ENCODE measurements at regions not wholly inside any gene's neighbourhood (a gene's known extent, or its start where the extent isn't known, plus 50 kb on each side); places are given as distances from the start of the nearest gene placed in this dataset.

DNA sequence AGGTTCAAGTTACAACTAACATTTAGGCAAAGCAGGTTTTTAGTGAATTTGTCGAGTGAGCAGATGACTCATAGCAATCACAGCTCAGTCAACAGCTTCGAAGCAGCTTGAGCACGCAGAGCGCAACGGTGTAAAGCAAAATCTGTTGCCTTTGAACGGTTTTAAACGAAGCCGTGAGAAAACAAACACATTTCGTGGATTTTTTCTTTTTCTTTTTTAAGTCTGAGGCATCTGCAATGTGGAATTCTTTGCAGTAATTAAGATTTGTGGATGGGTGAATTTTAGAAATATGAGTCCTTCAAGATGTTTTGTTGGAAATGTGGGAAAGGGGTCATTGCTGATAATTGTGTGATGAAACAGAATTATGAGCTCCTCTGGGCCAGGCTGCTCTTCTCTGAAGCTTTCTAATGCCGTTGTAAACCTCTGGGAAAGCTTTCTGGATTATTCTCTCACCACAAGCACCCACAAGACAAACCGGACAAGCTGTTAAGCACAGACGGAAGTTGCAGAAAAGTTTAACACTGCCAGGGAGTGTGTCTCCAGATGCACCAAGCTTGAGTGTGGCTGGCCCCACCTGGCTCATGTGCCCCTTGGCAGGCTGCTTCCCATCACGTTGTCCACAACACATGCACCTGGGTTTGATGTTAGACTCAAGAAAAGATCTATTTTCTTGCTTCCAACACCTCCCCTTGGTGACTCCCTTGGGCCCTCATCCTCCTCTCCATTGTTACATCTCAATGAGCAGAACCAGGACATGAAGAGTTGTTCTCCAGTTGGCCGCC, 224.7 kb downstream of the ACKR3 start:
- Histone ChIP-seq H3K4me2 (ENCODE audit: extremely low read depth, insufficient read depth, low read length) (no peak overlapping the region), H3K27ac (ENCODE audit: insufficient read depth, low read length) (no peak overlapping the region), H3K9me3 (ENCODE audit: control insufficient read depth, insufficient read depth, low read depth, low read length) (no peaks in the 10 kb centered on the region), H4K20me1 (ENCODE audit: control insufficient read depth, extremely low read depth, insufficient read depth, low read length) (no peaks in the 10 kb centered on the region), H3K9ac (ENCODE audit: insufficient read depth, low read length) (no peak overlapping the region), H3K4me1 (ENCODE audit: control insufficient read depth, extremely low read depth, insufficient read depth, low read length) (no peaks in the 10 kb centered on the region), H2AFZ (ENCODE audit: low read length) (no peak overlapping the region), H3K79me2 (ENCODE audit: control insufficient read depth, insufficient read depth, low read length) (no peaks in the 10 kb centered on the region), H3K27me3 (ENCODE audit: control insufficient read depth, insufficient read depth, low read length) (no peaks in the 10 kb centered on the region), H3K4me3 (replicated peaks in 1 of 4; ENCODE audit: control extremely low read depth in 1 of 4, insufficient read depth in 1 of 4, low read depth in 3 of 4, low read length in 4 of 4) (no peak overlapping the region), H3K36me3 (ENCODE audit: control insufficient read depth, insufficient read depth, low read length) (no peaks in the 10 kb centered on the region)
- TF ChIP-seq, protein P1, sequence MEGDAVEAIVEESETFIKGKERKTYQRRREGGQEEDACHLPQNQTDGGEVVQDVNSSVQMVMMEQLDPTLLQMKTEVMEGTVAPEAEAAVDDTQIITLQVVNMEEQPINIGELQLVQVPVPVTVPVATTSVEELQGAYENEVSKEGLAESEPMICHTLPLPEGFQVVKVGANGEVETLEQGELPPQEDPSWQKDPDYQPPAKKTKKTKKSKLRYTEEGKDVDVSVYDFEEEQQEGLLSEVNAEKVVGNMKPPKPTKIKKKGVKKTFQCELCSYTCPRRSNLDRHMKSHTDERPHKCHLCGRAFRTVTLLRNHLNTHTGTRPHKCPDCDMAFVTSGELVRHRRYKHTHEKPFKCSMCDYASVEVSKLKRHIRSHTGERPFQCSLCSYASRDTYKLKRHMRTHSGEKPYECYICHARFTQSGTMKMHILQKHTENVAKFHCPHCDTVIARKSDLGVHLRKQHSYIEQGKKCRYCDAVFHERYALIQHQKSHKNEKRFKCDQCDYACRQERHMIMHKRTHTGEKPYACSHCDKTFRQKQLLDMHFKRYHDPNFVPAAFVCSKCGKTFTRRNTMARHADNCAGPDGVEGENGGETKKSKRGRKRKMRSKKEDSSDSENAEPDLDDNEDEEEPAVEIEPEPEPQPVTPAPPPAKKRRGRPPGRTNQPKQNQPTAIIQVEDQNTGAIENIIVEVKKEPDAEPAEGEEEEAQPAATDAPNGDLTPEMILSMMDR (conservative IDR thresholded peaks at IDR 0.05 in 1 of 2, IDR thresholded peaks at IDR 0.05 in 1 of 2; ENCODE audit: low read depth in 1 of 2, low read length in 2 of 2) = no peak
- TF ChIP-seq EZH2 (IDR thresholded peaks at IDR 0.05; ENCODE audit: low read length, missing control alignments) = no peak
- DNase-seq (ENCODE audit: low read depth in 2 of 2) = peak; percentile 9 to 50

- TF ChIP-seq, protein P1 (conservative IDR thresholded peaks at IDR 0.05 in 1 of 2, IDR thresholded peaks at IDR 0.05 in 1 of 2; ENCODE audit: low read depth in 1 of 2, low read length in 2 of 2) = no peak
- no peak for TF ChIP-seq EZH2 (IDR thresholded peaks at IDR 0.05; ENCODE audit: low read length, missing control alignments)
- peak in 1 of 2 donors; percentile 15 for DNase-seq (ENCODE audit: low read depth in 2 of 2)
- Histone ChIP-seq H3K79me2 (ENCODE audit: control insufficient read depth, insufficient read depth, low read length) (no peaks in the 10 kb centered on the region), H3K4me3 (replicated peaks in 1 of 4; ENCODE audit: control extremely low read depth in 1 of 4, insufficient read depth in 1 of 4, low read depth in 3 of 4, low read length in 4 of 4) (no peak overlapping the region), H4K20me1 (ENCODE audit: control insufficient read depth, extremely low read depth, insufficient read depth, low read length) (no peaks in the 10 kb centered on the region), H3K4me2 (ENCODE audit: extremely low read depth, insufficient read depth, low read length) (no peak overlapping the region), H2AFZ (ENCODE audit: low read length) (no peak overlapping the region), H3K9me3 (ENCODE audit: control insufficient read depth, insufficient read depth, low read depth, low read length) (no peaks in the 10 kb centered on the region), H3K36me3 (ENCODE audit: control insufficient read depth, insufficient read depth, low read length) (no peaks in the 10 kb centered on the region), H3K4me1 (ENCODE audit: control insufficient read depth, extremely low read depth, insufficient read depth, low read length) (no peaks in the 10 kb centered on the region), H3K27ac (ENCODE audit: insufficient read depth, low read length) (no peak overlapping the region), H3K9ac (ENCODE audit: insufficient read depth, low read length) (no peak overlapping the region), H3K27me3 (ENCODE audit: control insufficient read depth, insufficient read depth, low read length) (no peaks in the 10 kb centered on the region)
Measured at GRCh38 chr2:236795169-236795860, 225.7 kb downstream of the ACKR3 start.

DNA sequence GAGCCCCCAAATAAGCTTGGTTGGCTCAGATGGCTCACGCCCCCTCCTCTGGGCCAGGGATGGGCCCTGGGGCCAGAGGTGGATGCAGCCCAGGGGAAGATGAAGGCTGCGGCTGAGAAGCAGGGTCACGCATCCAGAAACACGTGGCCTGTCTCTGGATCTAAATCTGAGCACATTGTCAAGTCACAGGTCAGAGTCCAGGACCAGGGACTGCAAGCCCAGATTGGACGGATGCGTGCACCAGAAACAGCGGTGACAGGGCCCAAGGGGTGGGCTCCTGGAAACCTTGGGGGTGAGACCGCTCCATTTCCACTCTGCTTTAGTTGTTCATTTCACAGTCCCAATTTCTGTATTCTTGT, 226.2 kb downstream of the ACKR3 start:
- no peak overlapping the region for H2AFZ ChIP-seq (ENCODE audit: low read length)
- TF ChIP-seq, protein P1 (conservative IDR thresholded peaks at IDR 0.05 in 1 of 2, IDR thresholded peaks at IDR 0.05 in 1 of 2; ENCODE audit: low read depth in 1 of 2, low read length in 2 of 2) = no peak
- no peak for TF ChIP-seq EZH2 (IDR thresholded peaks at IDR 0.05; ENCODE audit: low read length, missing control alignments)
- no peaks in the 10 kb centered on the region for H3K36me3 ChIP-seq (ENCODE audit: control insufficient read depth, insufficient read depth, low read length)
- H3K4me2 ChIP-seq (ENCODE audit: extremely low read depth, insufficient read depth, low read length) = no peak overlapping the region
- no peaks in the 10 kb centered on the region for H4K20me1 ChIP-seq (ENCODE audit: control insufficient read depth, extremely low read depth, insufficient read depth, low read length)
- H3K4me1 ChIP-seq (ENCODE audit: control insufficient read depth, extremely low read depth, insufficient read depth, low read length) = no peaks in the 10 kb centered on the region
- no peaks in the 10 kb centered on the region for H3K9me3 ChIP-seq (ENCODE audit: control insufficient read depth, insufficient read depth, low read depth, low read length)
- no peak overlapping the region for H3K4me3 ChIP-seq (replicated peaks in 1 of 4; ENCODE audit: control extremely low read depth in 1 of 4, insufficient read depth in 1 of 4, low read depth in 3 of 4, low read length in 4 of 4)
- H3K27me3 ChIP-seq (ENCODE audit: control insufficient read depth, insufficient read depth, low read length) = no peaks in the 10 kb centered on the region
- H3K9ac ChIP-seq (ENCODE audit: insufficient read depth, low read length) = no peak overlapping the region
- DNase-seq (ENCODE audit: low read depth in 2 of 2) = no peak
- no peaks in the 10 kb centered on the region for H3K79me2 ChIP-seq (ENCODE audit: control insufficient read depth, insufficient read depth, low read length)
- H3K27ac ChIP-seq (ENCODE audit: insufficient read depth, low read length) = no peak overlapping the region

Data from fibroblast of lung (primary cell).